RWPE2 (cell line): ENCODE measurements at regions not wholly inside any gene's neighbourhood (a gene's known extent, or its start where the extent isn't known, plus 50 kb on each side); places are given as distances from the start of the nearest gene placed in this dataset.
"Not testable (repeated sequence)": the region's sequence is repeated elsewhere in the genome, so short reads cannot be mapped to it uniquely, and the experiment has no call there.

Source experiments
- ATAC-seq: fragments of 200-7000 bp; cut with Tn5 transposase; 3 replicates; pipeline ENCODE4 v1.9.1; 2021; ENCODE audit warnings: low read depth
- DNase-seq: peaks from one replicate; pipeline ENCODE4 v3.0.0-alpha.2; 2020; ENCODE audit warnings: low spot score
- H3K27ac ChIP-seq: fragments of 450-650 bp; 2 replicates; pipeline ENCODE4 v1.5.1; 2017; ENCODE audit warnings: mild to moderate bottlenecking; ENCODE audit not compliant: poor library complexity, severe bottlenecking
- H3K27me3 ChIP-seq: fragments of 250-450 bp; sonication (Bioruptor Pico); 2 replicates; pipeline ENCODE4 v1.5.1; 2021; ENCODE audit warnings: mild to moderate bottlenecking, moderate library complexity; ENCODE audit not compliant: insufficient read depth, poor library complexity, severe bottlenecking
- H3K36me3 ChIP-seq: fragments of 250-450 bp; sonication (Bioruptor Pico); 2 replicates; pipeline ENCODE4 v1.5.1; 2020; ENCODE audit warnings: low read depth, mild to moderate bottlenecking, moderate library complexity
- H3K4me1 ChIP-seq: fragments of 250-450 bp; sonication (Bioruptor Pico); 2 replicates; pipeline ENCODE4 v1.5.1; 2021; ENCODE audit warnings: mild to moderate bottlenecking, moderate library complexity; ENCODE audit not compliant: insufficient read depth, poor library complexity, severe bottlenecking
- H3K4me3 ChIP-seq: fragments of 250-450 bp; sonication (Bioruptor Pico); 2 replicates; pipeline ENCODE4 v1.5.1; 2021; ENCODE audit warnings: mild to moderate bottlenecking, moderate library complexity; ENCODE audit not compliant: severe bottlenecking
- H3K9me3 ChIP-seq: fragments of 250-450 bp; sonication (Bioruptor Pico); 2 replicates; pipeline ENCODE4 v1.5.1; 2021; ENCODE audit warnings: mild to moderate bottlenecking, moderate library complexity; ENCODE audit not compliant: severe bottlenecking
- CTCF ChIP-seq: fragments of 450-650 bp; IDR thresholded peaks from one replicate; pipeline ENCODE4 v1.5.1; 2017; ENCODE audit warnings: mild to moderate bottlenecking, moderate library complexity; ENCODE audit not compliant: poor library complexity, severe bottlenecking

- Histone ChIP-seq H3K4me1 (peaks cover 16% of the 10 kb centered on the region), H3K36me3 (no peaks in the 10 kb centered on the region), H3K4me3 (no peak overlapping the region), H3K27ac (peak overlapping the region; percentile 37), H3K27me3 (no peaks in the 10 kb centered on the region), H3K9me3 (no peaks in the 10 kb centered on the region)
- DNase-seq = no peak
- ATAC-seq = no peak
- TF ChIP-seq CTCF = no peak
These were observed 71.2 kb upstream of the LIPC start for GRCh38 chr15:58360421-58361090.

- DNase-seq = no peak
- Histone ChIP-seq H3K4me3 (no peak overlapping the region), H3K27ac (peak overlapping the region; percentile 37), H3K9me3 (no peaks in the 10 kb centered on the region), H3K27me3 (no peaks in the 10 kb centered on the region), H3K36me3 (no peaks in the 10 kb centered on the region), H3K4me1 (peaks cover 16% of the 10 kb centered on the region)
- ATAC-seq = peak; percentile 79
- no peak for TF ChIP-seq CTCF
These were observed 70.5 kb upstream of the LIPC start for GRCh38 chr15:58361273-58361759.

GRCh38 chr15:58362262-58362922 is 69.4 kb upstream of the LIPC start:
- TF ChIP-seq CTCF = no peak
- Histone ChIP-seq H3K27me3 (no peaks in the 10 kb centered on the region), H3K4me1 (peaks cover 16% of the 10 kb centered on the region), H3K36me3 (no peaks in the 10 kb centered on the region), H3K9me3 (no peaks in the 10 kb centered on the region), H3K4me3 (no peak overlapping the region), H3K27ac (no peak overlapping the region)
- no peak for ATAC-seq
- no peak for DNase-seq

- not testable (repeated sequence) for H3K9me3 ChIP-seq, H3K4me3 ChIP-seq, DNase-seq, H3K36me3 ChIP-seq, ATAC-seq, H3K27me3 ChIP-seq, H3K27ac ChIP-seq
- peaks cover 16% of the 10 kb centered on the region for H3K4me1 ChIP-seq
These were observed 68.7 kb upstream of the LIPC start for GRCh38 chr15:58363118-58363517.

- DNase-seq, H3K4me3 ChIP-seq, H3K36me3 ChIP-seq, H3K27ac ChIP-seq, H3K27me3 ChIP-seq, ATAC-seq, H3K9me3 ChIP-seq: not testable (repeated sequence)
- H3K4me1 ChIP-seq = peaks cover 16% of the 10 kb centered on the region
These were observed 68.1 kb upstream of the LIPC start for GRCh38 chr15:58363673-58364072.

GRCh38 chr15:58365098-58365497 is 66.7 kb upstream of the LIPC start:
- not testable (repeated sequence) for H3K27ac ChIP-seq, H3K36me3 ChIP-seq, DNase-seq, H3K4me3 ChIP-seq, ATAC-seq, H3K9me3 ChIP-seq, H3K27me3 ChIP-seq
- peaks cover 16% of the 10 kb centered on the region for H3K4me1 ChIP-seq
